Muscle layer of duodenum (tissue), 2 donors: ENCODE measurements at regions not wholly inside any gene's neighbourhood (a gene's known extent, or its start where the extent isn't known, plus 50 kb on each side); places are given as distances from the start of the nearest gene placed in this dataset.
"Not testable (repeated sequence)": the region's sequence is repeated elsewhere in the genome, so short reads cannot be mapped to it uniquely, and the experiment has no call there.

ENCODE experiments used
- H3K27ac ChIP-seq: one replicate; pipeline ENCODE4 v1.7.0; 2013; ENCODE audit warnings: mild to moderate bottlenecking, low read length
- H3K27me3 ChIP-seq: one replicate; pipeline ENCODE4 v1.7.0; 2013; ENCODE audit warnings: low read depth, mild to moderate bottlenecking, control low read depth, low read length
- H3K36me3 ChIP-seq, 2 donors: one replicate each; pipeline ENCODE4 v1.7.0; 2013; ENCODE audit warnings: low read length in 2 of 2, control low read depth in 1 of 2, mild to moderate bottlenecking in 1 of 2; ENCODE audit not compliant: insufficient read depth in 2 of 2, control insufficient read depth in 1 of 2
- H3K4me1 ChIP-seq, 2 donors: one replicate each; pipeline ENCODE4 v1.7.0; 2013; ENCODE audit warnings: low read length in 2 of 2, mild to moderate bottlenecking in 2 of 2, control low read depth in 1 of 2, moderate library complexity in 1 of 2; ENCODE audit not compliant: insufficient read depth in 2 of 2, control insufficient read depth in 1 of 2
- H3K4me3 ChIP-seq, 2 donors: one replicate each; pipeline ENCODE4 v1.7.0; 2013; ENCODE audit warnings: low read length in 2 of 2, low read depth in 1 of 2, mild to moderate bottlenecking in 1 of 2
- H3K9me3 ChIP-seq, 2 donors: one replicate each; pipeline ENCODE4 v1.7.0; 2013; ENCODE audit warnings: low read length in 2 of 2, control low read depth in 1 of 2, mild to moderate bottlenecking in 1 of 2; ENCODE audit not compliant: control insufficient read depth in 1 of 2
- donor health status: healthy.

DNA sequence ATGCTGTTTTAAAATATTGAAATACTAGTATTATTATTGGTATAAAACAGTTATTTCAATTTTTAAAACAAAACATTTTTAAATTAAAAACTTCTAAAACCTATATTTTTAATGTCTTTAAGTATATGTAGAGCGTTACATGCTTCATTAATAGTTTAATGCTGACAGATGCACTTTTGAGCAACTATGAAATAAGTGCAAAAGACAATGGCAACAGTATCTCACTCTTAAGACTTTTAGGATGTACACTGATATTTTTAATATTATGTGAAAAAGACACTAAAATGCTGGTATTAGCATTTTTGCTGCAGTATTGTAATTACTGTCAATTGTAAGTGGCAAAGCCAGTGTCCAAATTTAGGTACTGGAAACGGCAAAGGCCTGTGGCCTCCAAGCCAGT lies 93.2 kb upstream of the NAA35 start:
- H3K4me3 ChIP-seq, H3K27ac ChIP-seq, H3K27me3 ChIP-seq, H3K4me1 ChIP-seq, H3K9me3 ChIP-seq: not testable (repeated sequence)
- H3K36me3 ChIP-seq: peaks cover 10 to 15% of the 10 kb centered on the region in 2 donors

DNA sequence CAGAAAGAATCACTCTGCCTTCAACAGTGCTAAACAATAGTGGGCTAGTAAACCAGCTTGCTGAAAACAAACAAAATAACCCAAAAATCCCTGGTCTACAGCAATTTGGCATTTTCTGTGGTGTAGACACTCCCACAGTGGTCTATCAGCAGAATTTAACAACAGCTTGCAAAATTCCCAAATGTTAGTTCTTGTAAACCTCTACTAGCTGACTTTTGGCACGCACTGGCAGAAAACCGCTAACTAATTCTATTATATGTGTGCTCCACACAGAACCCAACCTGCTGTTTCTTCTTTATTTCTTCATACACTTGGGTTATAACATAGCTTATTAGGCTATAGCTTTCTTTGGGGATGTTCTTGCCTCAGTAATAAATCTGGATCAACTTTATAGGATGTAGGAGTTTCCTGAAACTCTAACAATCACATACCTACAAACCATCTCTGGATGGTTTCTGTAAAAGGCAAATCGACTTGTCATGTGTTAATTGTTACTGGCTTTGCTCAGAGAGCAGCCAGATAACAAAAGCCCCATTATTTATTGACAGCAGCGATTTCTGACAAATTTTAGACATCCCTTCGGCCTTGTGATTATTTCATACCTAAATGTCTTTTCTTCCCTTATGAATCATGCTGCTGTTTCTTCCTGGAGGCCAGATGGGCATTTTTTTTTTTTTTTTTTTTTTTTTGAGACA lies 82.7 kb upstream of the NAA35 start:
- Histone ChIP-seq H3K27ac (no peak overlapping the region), H3K36me3 (peaks cover 0 to 5% of the 10 kb centered on the region in 2 donors), H3K27me3 (no peaks in the 10 kb centered on the region), H3K9me3 (no peaks in the 10 kb centered on the region), H3K4me1 (no peaks in the 10 kb centered on the region), H3K4me3 (no peak overlapping the region)

DNA sequence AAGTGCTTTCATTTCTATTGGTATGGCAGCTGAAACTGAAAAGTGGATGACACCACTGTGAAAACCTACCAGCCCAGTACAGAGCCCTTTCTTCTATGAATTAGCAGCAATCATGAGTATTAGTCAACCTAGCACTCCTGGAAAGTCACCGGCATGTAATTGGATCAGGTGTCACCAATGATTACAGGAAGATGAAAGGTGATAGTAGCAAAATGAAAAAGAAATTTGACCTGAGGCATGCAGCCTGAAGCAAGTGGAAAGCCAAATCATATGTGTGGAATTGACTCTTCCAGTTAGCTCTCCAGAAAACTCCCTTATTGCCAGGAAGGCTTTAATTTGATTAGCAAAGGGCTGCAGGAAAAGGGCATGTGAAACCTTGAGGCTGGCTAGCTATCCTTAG lies 81.2 kb upstream of the NAA35 start:
- H3K36me3 ChIP-seq: peaks cover 0 to 11% of the 10 kb centered on the region in 2 donors
- H3K4me1 ChIP-seq: no peaks in the 10 kb centered on the region
- H3K27ac ChIP-seq: no peak overlapping the region
- H3K27me3 ChIP-seq: no peaks in the 10 kb centered on the region
- no peaks in the 10 kb centered on the region for H3K9me3 ChIP-seq
- no peak overlapping the region for H3K4me3 ChIP-seq

DNA sequence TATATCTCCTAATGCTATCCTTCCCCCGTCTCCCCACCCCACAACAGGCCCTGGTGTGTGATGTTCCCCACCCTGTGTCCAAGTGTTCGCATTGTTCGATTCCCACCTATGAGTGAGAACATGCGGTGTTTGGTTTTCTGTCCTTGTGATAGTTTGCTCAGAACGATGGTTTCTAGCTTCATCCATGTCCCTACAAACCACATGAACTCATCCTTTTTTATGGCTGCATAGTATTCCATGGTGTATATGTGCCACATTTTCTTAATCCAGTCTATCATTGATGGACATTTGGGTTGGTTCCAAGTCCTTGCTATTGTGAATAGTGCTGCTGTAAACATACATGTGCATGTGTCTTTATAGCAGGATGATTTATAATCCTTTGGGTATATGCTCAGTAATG lies 79.1 kb upstream of the NAA35 start:
- peaks cover 0 to 11% of the 10 kb centered on the region in 2 donors for H3K36me3 ChIP-seq
- H3K4me1 ChIP-seq, H3K27ac ChIP-seq, H3K27me3 ChIP-seq, H3K4me3 ChIP-seq, H3K9me3 ChIP-seq: not testable (repeated sequence)

DNA sequence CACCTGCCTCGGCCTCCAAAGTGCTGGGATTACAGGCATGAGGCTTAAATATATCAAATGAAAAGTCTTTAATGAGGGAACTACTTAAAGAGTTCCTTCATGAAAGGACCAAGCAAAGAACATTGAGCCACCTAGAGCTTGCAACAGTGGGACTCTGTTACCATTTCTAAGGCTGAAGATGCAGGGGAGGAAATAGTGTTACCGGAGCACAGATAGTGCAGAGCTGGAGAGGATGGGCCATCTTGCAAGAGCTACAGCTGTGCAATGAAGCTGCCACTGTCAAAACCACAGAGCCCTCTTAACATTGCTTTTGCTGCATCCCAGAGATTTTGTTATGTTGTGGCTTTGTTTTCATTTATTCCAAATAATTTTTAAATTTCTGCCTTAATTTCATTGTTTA lies 77.1 kb upstream of the NAA35 start:
- H3K27ac ChIP-seq: no peak overlapping the region
- H3K4me3 ChIP-seq: no peak overlapping the region
- no peaks in the 10 kb centered on the region for H3K9me3 ChIP-seq
- no peaks in the 10 kb centered on the region for H3K4me1 ChIP-seq
- peaks cover 0 to 6% of the 10 kb centered on the region in 2 donors for H3K36me3 ChIP-seq
- no peaks in the 10 kb centered on the region for H3K27me3 ChIP-seq

DNA sequence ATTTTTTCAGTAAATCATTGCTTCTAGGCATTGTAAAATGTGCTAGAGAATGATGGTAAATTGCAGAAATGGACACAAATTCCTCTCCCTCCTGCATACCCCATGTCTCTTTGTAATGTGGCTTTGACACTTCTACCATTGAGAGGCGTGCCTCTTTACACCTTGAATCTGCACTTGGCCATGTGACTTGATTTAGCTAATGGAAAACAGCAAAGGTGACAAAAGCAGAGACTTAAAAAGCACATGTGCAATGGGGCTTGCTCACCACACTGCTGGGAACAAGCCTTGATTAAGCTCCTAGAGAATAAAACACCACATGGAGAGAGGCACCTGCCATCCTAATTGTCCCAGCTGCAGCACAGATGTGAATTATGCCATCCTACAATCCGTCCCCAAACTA lies 69.9 kb upstream of the NAA35 start:
- no peaks in the 10 kb centered on the region for H3K27me3 ChIP-seq
- no peaks in the 10 kb centered on the region for H3K9me3 ChIP-seq
- H3K4me1 ChIP-seq: no peaks in the 10 kb centered on the region
- no peaks in the 10 kb centered on the region for H3K36me3 ChIP-seq
- no peak overlapping the region for H3K27ac ChIP-seq
- no peak overlapping the region for H3K4me3 ChIP-seq

DNA sequence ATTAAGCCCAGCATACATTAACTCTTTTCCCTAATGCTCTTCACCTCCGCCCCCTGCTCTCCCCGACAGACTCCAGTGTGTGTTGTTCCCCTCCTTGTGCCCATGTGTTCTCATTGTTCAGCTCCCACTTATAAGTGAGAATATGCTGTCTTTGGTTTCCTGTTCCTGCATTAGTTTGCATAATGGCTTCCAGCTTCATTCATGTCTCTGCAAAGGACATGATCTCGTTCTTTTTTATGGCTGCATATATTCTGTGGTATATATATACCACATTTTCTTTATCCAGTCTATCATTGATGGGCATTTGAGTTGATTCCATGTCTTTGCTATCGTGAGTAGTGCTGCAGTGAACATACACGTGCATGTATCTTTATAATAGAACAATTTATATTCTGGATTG lies 69.3 kb upstream of the NAA35 start:
- H3K9me3 ChIP-seq, H3K27me3 ChIP-seq, H3K36me3 ChIP-seq, H3K4me3 ChIP-seq, H3K27ac ChIP-seq, H3K4me1 ChIP-seq: not testable (repeated sequence)

DNA sequence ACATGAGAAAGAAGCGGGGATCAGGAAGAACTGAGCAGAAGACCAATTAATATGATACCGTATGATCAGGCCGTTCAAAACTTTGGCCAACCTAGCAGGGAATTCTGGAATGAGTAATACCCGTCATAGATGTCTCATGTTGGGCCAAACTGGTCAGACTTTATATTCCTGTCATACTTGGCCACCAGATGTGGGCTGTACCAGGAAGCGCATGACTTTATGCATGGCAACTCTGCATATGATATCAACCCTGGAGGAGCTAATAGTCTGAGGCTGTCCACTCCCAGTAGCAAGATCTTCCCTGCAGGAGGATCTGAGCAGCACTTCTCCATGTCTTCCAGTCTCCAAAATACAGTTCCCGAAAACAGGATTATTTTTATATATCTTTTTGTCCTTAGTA lies 68.5 kb upstream of the NAA35 start:
- no peaks in the 10 kb centered on the region for H3K4me1 ChIP-seq
- H3K27me3 ChIP-seq: no peaks in the 10 kb centered on the region
- H3K36me3 ChIP-seq: no peaks in the 10 kb centered on the region
- no peaks in the 10 kb centered on the region for H3K9me3 ChIP-seq
- H3K4me3 ChIP-seq: no peak overlapping the region
- no peak overlapping the region for H3K27ac ChIP-seq

DNA sequence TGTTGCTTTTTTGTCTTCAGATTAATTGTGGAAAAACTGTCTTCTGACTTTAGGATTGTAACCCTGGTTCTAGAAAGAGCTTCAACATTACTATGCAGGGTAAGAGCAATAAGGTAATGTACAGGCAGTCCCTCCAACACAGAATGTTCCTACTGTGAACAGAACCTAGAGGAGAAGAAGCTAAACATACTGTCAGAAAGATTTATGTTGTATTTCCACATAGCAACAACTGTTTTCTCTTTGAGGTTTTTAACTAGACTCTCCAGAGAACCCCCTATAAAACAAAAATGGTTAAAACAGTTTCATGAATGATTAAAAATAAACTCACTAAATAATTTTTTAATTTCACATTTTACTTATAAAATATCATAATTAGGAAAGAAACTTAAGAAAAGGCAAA lies 64.3 kb upstream of the NAA35 start:
- H3K27ac ChIP-seq: no peak overlapping the region
- H3K27me3 ChIP-seq: no peaks in the 10 kb centered on the region
- no peaks in the 10 kb centered on the region for H3K36me3 ChIP-seq
- no peaks in the 10 kb centered on the region for H3K4me1 ChIP-seq
- H3K9me3 ChIP-seq: no peaks in the 10 kb centered on the region
- no peak overlapping the region for H3K4me3 ChIP-seq

DNA sequence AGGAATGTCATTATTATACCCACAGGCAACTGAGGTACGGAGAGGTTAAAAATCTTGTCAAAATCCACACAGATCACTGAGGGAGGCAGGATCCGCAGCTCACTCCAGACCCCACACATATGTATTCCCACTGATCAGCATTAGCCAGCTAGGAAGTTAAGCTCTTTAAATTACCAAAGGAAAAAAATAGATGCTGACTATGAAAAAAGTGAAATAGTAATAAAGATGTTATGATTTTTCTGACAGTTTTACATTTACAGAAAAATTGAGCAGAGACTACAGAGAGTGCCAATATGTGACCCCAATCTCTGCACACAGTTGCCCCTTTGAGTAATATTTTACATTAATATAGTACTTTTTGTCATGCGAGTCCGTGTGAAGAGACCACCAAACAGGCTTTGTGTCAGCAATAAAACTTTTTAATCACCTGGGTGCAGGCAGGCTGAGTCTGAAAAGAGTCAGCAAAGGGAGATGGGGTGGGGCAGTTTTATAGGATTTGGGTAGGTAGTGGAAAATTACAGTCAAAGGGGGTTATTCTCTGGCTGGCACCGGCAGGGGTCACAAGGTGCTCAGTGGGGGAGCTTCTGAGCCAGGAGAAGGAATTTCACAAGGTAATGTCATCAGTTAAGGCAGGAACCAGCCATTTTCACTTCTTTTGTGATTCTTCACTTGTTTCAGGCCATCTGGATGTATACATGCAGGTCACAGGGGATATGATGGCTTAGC lies 61.9 kb upstream of the NAA35 start:
- H3K4me3 ChIP-seq, H3K9me3 ChIP-seq, H3K27ac ChIP-seq, H3K27me3 ChIP-seq, H3K4me1 ChIP-seq, H3K36me3 ChIP-seq: not testable (repeated sequence)

DNA sequence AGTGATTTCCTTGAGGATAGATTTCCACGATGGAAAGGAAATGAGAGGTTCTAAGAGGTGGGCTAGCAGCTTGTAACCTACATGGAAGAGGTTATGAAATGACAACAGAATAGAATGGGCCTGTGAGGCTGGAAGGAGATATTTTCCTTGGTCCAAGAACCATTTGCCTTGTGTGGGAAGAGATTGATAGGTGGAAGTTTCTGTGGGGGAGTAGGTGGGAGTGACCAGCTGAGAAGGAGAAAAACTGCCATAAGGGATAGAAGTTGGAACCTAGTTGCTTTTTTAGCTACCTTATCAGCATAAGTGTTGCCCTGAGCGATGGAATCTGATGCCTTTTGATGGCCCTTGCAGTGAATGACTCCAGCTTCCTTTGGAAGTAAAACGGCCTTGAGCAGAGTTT lies 60.4 kb upstream of the NAA35 start:
- not testable (repeated sequence) for H3K4me1 ChIP-seq

DNA sequence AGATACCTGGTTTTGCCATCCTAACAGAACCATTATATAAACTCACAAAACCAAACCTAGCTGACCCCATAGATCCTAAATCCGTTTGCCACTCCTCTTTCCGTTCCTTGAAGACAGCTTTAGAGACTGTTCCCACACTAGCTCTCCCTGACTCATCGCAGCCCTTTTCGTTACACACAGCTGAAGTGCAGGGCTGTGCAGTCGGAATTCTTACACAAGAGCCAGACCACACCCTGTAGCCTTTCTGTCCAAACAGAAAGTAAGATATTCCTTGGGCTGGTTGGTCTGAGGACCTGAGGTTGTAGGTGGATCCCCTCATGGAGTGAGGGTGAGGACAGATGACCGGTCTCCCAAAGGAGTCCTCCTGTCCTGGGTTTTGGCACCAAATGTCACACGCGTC lies 56.7 kb upstream of the NAA35 start:
- no peaks in the 10 kb centered on the region for H3K4me1 ChIP-seq
- no peak overlapping the region for H3K4me3 ChIP-seq
- H3K27ac ChIP-seq: no peak overlapping the region
- no peaks in the 10 kb centered on the region for H3K27me3 ChIP-seq
- no peaks in the 10 kb centered on the region for H3K9me3 ChIP-seq
- H3K36me3 ChIP-seq: peaks cover 0 to 9% of the 10 kb centered on the region in 2 donors

More for the DNA sequence above, 60.4 kb upstream of the NAA35 start:
- not testable (repeated sequence) for H3K27me3 ChIP-seq, H3K4me3 ChIP-seq, H3K27ac ChIP-seq, H3K36me3 ChIP-seq, H3K9me3 ChIP-seq
